Eye (tissue), 1 donor: ENCODE measurements at regions not wholly inside any gene's neighbourhood (a gene's known extent, or its start where the extent isn't known, plus 50 kb on each side); places are given as distances from the start of the nearest gene placed in this dataset.

Source experiments
- DNase-seq: peaks from one replicate; pipeline ENCODE4 v3.0.0-alpha.2; 2015

- no peak for DNase-seq
Observed at GRCh38 chr6:6784514-6785162, 196.1 kb downstream of the LY86 start.

- no peak for DNase-seq
Observed at GRCh38 chr6:6785163-6785521, 196.6 kb downstream of the LY86 start.

DNA sequence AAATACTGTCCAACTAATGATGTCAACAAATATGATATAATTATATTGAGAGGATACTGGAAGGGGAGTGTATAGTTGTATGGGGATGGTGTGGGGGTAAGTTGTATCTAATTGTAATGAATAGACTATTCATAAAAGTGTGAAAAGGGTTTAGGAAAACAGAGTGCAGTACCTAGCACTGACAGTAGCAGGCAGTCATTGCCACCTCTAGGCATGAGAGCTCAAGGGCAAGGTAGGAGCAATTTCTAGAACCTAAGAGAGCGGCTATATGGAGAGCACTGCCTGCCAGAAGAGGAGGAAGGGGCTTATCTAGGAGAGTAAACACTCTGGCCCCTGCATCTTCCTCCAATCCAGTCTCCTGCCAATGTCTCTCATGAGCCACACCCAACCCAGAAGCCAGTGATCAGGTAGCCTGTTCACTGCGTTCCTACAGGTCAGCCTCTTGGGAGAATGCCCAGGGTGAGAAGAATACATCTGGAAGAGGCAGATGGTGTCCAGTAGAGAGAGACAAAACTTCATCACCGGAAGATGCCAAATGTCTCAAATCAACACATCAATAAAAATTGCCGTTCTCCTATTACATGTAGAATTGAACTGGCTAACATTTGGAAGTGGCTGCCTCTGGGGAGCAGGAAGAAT is 200.0 kb downstream of the LY86 start:
- no peak for DNase-seq

DNA sequence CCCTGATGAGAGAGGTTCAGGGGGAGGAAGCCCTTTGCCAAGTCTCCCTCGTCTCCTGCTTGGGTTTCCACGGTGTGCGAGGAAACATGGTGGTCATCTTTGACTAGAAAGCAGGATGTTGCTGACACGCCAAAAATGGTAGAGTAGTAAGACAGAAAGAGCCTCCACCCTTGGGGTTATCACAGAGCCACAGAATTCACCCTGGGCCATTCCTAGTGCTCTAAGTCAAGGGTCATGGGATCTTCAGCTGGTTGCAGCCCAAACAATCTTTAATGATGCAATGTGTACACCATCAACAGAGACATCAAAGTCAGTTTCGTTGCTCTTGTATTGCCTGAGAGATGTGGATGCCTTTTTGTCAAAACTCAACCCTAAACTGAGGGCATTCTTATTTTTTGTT is 201.9 kb downstream of the LY86 start:
- no peak for DNase-seq

DNA sequence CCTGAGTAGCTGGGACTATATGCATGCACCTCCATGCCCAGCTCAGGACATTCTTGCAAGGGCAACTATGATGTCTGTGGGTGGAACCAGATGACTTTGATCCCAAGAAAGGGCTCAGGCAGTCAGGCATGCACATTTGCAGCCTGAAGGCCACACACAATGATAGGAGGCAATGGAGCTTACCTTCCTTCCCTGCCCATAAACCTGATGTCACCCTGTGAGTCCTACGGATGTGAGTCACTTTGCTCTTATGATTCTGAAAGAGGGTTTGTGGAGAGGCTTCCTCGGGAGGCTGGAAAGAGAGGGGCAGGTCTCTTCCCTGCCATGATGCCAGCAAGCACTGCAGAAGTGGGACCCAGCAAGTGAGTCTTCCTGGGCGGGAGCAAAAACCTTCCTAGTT is 202.4 kb downstream of the LY86 start:
- DNase-seq: no peak

- DNase-seq: no peak
Observed at GRCh38 chr6:6793388-6794250, 205.1 kb downstream of the LY86 start.

DNA sequence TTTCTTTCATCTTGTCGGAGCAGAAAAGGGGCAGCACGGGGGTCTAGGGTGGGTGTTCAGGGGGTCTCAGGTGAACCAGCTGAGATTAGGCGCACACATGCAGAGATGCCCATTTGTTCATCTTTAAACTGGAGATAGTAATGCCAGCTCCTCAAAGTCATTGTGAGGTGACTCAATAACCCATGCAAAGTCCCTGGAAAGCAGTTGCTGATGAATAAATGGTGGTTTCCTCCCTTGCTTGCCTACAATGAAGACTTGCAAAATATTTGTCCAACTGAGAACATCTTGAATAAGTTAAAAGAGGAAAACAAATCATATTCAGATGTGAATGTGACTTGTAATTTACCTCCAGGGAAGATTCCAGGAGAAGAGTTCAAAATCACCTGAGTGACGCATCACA is 206.9 kb downstream of the LY86 start:
- DNase-seq: no peak

DNA sequence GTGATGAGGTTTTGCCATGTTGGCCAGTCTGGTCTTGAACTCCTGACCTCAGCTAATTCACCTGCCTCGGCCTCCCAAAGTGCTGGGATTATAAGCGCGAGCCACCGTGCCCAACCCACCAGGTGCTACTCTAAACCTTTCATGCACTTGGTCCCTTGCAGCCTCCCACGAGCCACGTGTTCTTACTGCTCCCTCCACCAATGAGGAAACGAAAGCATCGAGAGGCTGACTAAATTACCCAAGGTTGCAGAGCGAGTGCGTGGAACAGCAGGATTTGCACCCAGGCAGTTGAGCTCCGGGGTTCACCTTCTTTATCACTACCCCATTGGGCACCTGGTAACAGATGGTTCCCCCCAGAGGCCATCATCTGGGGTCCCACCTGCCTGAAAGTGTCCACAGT is 208.3 kb downstream of the LY86 start:
- no peak for DNase-seq

GRCh38 chr6:6798448-6798860 is 209.9 kb downstream of the LY86 start:
- no peak for DNase-seq

- no peak for DNase-seq
Observed at GRCh38 chr6:6801005-6801335, 212.4 kb downstream of the LY86 start.

DNA sequence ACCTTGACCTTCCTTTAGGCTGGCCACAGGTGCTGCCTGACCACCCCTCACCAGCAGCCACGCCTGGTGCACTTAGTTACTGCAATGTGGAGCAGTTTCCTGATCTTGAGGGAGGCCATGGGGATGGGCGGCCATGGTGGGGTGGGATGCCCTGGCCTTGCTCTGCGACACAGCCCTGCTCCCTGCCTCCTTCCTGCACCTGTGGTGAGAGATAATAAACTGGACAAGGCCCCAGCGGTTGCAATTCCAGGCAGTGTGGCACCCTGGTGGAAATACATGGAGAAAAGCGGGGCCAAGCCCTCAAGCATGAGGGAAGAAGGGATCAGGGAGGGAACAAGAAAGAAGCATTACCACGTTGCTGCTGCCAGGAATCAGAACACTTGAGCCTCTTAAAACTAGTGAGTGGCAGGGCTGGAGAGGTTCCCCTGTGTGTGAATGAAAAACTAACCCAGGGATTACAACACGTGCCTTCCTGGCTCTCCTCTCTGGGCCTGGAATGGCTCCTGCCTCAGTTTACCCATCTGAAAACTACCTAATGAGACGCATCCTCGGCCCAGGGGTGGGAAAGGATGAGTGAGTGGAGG is 213.2 kb downstream of the LY86 start:
- no peak for DNase-seq

DNA sequence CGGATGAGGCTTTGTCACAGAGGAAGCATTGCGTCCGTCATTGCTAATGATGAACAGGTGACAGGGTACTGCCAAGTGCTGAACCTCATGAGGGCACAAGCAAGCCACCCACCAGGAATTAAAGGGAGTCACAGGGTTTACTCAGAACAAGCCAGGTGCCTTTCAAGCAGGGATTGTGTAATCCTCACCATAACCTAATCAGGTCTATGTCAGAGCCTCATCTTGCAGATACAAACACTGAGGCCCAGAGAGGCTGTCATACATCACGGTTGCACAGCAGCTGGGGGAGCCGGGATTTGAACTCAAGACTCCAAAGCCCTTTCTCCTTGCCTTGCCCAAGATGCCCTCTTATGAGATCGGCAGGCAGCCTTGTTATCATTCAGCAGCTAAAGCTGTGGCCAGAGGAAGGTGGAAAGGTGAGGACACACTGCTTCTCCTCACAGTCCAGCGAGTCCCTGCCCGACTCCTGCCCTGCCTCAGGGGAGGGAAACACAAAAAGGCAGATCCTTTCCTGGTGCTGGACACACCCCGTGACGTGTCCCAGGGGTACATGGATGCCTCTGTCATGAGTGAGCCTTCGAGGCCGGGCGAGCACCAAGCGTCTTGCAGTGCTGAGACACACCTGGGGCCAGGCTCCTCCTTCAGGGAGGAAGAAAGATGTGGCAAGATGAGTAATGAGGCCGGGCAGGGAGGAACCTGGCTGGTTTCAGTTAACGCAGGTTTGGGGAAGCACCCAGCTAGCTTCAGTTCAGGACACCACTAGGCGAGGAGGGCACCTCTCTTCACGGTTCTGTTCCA is 214.9 kb downstream of the LY86 start:
- no peak for DNase-seq

GRCh38 chr6:6804843-6805615 is 216.5 kb downstream of the LY86 start:
- no peak for DNase-seq

GRCh38 chr6:6806844-6807518 is 218.5 kb downstream of the LY86 start:
- DNase-seq: no peak

GRCh38 chr6:6808343-6808742 is 219.8 kb downstream of the LY86 start:
- no peak for DNase-seq

- no peak for DNase-seq
Observed at GRCh38 chr6:6808915-6809314, 220.4 kb downstream of the LY86 start.

DNA sequence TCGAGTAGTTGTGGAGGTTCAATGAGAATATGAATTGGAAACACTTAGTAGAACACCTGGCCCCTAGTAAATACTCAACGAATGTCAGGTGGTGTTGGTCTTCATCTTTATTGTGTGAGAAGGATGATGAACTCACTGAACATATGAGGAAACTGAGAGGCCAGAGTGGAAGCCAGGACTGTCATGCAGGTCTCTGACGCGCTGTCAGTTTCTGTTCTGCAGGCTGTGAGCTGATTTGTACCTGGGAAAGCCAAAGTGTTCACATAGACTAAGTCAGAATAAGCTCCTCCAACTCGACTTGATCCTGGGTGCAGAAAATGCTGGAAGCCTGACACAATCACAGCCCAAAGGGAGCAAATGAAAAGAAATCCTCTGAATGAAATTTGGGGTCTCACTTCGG is 222.2 kb downstream of the LY86 start:
- DNase-seq: no peak

DNA sequence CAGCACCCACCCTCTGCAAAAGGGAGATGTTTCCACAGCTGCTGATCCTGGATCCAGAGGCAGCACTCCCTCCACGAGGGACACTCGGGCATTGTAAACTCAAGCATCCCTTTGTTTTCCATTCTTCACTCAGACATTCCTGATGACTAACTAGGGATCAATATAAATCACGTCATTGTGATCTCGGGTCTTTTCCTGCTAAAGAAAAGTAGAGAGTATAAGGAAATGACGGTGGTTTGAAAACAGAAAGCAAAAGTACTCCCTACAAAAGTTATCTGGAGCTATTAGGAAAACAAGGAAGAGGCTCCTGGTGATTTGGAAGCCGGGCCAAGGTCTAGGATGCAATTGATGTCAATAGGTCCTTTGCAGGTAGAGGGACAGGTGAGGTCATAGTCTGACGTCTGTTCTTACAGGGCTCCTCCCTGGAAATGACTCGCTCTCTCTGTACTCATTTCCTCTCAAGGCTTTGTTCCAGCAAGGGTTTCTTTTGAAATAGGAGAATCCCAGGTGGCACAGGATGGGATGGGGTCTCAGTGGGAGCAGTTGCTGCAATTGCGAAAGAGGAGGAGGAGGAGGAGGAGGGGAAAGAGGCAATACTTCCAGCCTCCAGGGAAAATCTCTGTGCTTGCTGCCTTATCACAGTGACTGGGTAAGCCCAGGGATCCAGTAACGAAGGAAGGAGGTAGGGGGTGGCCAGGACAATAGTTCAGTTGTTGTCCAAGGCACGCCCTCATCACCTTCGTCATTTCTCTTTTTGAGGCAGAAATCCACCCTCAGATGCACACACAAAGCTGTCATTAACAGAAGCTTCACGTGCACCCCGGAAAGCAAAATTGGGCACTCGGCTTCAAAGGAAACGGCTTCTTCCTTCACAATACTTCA is 222.8 kb downstream of the LY86 start:
- peak; percentile 53 for DNase-seq

DNA sequence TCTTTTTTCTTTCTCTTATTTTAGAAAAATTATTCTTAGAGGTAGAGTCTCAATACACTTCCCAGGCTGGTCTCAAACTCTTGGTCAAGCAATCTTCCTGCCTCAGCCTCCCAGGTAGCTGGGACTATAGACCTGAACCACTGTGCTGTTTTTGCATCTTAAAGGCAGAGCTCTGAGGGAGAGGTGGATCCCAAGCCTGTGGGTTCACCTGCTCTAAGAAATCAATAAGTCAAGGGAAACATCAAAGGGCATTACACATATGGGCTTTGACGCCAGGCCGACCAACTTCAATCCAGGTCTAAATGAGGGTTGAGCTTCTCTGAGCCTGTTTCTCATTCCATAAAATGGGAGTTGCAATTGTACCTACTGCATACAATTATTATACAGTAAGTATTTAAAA is 223.9 kb downstream of the LY86 start:
- DNase-seq: no peak

GRCh38 chr6:6815732-6816131 is 227.2 kb downstream of the LY86 start:
- no peak for DNase-seq

DNA sequence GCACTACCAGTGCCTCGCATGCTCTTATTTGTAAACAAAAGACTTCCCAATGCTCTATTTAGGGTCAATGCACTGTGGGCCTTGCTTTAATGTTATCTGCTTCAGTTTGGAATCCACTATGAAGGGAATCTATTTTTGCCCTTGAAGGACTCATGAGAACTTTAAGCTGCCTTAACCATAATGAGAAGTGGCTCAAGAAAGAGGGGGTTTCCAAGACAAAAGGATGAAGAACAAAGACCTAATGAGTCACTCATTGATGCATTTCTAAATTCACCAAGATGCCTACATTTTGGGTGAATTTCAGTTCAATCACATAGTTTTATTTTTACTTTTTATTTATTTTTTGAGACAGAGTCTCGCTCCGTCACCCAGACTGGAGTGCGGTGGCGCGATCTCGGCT is 228.2 kb downstream of the LY86 start:
- DNase-seq: no peak
